Bronchial epithelial cell (primary cell): ENCODE measurements at regions not wholly inside any gene's neighbourhood (a gene's known extent, or its start where the extent isn't known, plus 50 kb on each side); places are given as distances from the start of the nearest gene placed in this dataset.
A peak's percentile ranks its signal among the peaks of the same experiment; 100 is the strongest.

Experiments used
- DNase-seq: peaks from one replicate; pipeline ENCODE4 v3.0.0-alpha.2; 2010; ENCODE audit warnings: low read depth
- FAIRE-seq: peaks from 2 replicates; lab custom pipeline; 2011; peaks lifted over from hg19 to GRCh38; lab: Jason Lieb, UNC
- H3K27me3 ChIP-seq: 2 replicates; pipeline ENCODE4 v1.5.1; 2011; ENCODE audit warnings: low read length; ENCODE audit not compliant: control insufficient read depth, insufficient read depth
- H3K36me3 ChIP-seq: 2 replicates; pipeline ENCODE4 v1.5.1; 2011; ENCODE audit warnings: low read length; ENCODE audit not compliant: control insufficient read depth, insufficient read depth
- H3K4me3 ChIP-seq: 2 replicates; pipeline ENCODE4 v1.5.1; 2011; ENCODE audit warnings: mild to moderate bottlenecking, low read depth, low read length, control low read depth
- TF ChIP-seq, protein P1 (sequence below): IDR thresholded peaks from 2 replicates; pipeline ENCODE4 v1.5.1; 2011; ENCODE audit warnings: mild to moderate bottlenecking, moderate library complexity, low read length, control low read depth, inconsistent platforms; ENCODE audit not compliant: insufficient read depth, severe bottlenecking

DNA sequence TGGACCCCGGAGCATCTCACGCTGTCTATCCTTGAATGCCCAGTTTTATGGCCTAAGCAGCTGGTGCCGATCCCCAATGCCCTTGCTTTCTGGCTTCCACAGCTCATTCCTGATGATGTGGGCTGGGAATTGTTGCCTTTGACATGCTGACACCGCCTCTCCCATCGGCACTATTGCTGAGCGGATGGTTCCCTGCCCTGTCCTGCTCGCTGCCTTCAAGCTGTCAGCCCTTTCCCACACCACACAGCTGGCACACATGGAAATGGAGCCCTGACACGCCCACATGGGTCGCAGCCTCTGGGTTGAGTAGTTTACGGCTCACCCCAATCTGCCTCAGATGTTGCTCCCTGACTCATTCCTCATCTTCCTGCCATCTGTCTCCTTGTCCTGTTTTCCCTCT is 110.2 kb upstream of the SESN3 start:
- H3K4me3 ChIP-seq = no peak overlapping the region
- H3K27me3 ChIP-seq = no peaks in the 10 kb centered on the region
- H3K36me3 ChIP-seq = no peaks in the 10 kb centered on the region
- TF ChIP-seq, protein P1, sequence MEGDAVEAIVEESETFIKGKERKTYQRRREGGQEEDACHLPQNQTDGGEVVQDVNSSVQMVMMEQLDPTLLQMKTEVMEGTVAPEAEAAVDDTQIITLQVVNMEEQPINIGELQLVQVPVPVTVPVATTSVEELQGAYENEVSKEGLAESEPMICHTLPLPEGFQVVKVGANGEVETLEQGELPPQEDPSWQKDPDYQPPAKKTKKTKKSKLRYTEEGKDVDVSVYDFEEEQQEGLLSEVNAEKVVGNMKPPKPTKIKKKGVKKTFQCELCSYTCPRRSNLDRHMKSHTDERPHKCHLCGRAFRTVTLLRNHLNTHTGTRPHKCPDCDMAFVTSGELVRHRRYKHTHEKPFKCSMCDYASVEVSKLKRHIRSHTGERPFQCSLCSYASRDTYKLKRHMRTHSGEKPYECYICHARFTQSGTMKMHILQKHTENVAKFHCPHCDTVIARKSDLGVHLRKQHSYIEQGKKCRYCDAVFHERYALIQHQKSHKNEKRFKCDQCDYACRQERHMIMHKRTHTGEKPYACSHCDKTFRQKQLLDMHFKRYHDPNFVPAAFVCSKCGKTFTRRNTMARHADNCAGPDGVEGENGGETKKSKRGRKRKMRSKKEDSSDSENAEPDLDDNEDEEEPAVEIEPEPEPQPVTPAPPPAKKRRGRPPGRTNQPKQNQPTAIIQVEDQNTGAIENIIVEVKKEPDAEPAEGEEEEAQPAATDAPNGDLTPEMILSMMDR = no peak
- DNase-seq (no peak), FAIRE-seq (no peak)

DNA sequence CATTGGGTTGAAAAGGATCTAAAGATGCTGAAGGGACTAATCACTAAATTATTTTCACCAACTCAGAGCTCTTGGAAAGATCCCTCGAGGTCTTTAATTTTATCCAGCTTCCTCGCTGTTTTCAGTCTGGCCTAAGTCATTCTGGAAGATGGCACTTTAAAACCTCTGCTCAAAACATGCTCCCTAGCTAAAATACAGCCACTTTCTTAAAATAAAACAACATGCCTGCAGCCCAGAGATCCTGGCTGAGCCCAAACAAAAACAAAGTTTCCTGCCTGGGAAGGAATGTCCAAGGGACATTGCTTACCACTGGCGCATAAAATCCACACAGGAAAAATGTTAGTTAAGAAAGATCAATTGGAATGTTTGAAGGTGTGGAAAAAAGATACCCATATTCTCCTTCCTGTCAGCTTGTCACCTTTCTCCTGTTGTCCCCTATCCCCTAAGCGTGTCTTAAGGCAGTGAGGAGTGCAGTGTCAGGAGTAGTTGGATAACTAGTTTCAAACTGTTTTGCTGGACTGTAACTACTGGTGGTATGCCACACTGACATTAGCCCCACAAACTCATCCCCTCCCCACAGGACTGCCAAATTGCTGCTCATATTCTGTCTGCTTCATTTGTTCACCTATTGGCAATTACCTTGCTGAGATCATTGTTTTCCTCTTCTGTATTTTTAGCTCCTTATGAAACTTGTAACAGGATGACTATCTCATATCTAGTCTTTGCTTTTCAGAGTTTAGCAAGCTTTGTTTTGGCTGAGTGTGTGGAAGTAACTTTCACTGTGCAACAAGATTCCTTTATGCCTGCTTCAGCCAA is 108.3 kb upstream of the SESN3 start:
- H3K27me3 ChIP-seq = no peaks in the 10 kb centered on the region
- DNase-seq = peak; percentile 43
- H3K4me3 ChIP-seq = no peak overlapping the region
- TF ChIP-seq, protein P1 = no peak
- H3K36me3 ChIP-seq = no peaks in the 10 kb centered on the region
- no peak for FAIRE-seq

DNA sequence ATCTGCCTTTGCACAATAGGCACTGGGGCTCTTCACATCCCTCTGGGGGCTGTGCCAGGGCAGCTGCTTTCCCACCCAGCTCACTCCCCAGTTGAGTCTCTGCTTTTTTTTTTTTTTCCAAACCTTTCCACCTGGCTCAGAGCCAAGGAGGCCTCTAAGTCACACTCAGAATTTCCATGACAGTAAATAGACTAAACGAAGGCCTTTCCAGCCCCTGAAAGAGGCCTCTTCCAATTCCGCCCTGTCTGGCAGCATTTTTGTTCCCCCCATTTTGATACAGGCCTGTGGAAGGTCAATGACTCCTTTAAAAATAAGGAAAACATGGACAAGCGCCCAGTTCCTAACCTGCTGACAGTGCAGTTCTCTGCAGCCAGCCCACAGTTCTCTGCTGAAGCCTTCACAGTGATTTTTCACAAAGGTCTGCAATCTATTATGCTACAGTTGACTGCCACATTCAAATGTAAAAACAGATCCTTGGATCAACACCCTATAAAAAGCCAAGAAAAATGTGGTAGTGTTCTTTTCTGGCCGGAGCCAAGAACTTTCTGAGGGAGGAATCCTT is 107.5 kb upstream of the SESN3 start:
- TF ChIP-seq, protein P1 = no peak
- Histone ChIP-seq H3K36me3 (no peaks in the 10 kb centered on the region), H3K4me3 (no peak overlapping the region), H3K27me3 (no peaks in the 10 kb centered on the region)
- no peak for FAIRE-seq
- DNase-seq = no peak

DNA sequence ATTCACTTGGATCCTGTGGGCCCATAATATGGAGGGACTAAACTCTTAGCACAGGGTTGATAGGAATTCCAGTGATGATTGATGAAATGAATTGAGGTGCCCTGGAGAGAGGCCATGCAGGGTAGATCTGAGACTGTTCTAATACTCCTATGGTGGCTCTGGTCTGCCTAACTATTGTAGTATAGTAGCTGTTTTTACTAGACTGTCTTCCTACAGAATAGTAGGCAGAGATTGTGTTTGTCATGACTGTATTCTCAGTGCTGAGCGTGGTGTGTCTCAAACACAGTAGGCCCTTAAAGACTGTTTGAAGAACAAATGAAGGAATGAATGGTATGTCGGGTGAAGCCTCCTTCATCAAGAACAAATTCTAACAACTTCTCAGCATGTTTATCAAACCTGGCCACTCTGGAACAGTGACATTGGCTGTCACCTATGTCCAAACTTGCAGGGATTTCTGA is 107.0 kb upstream of the SESN3 start:
- DNase-seq = peak; percentile 45
- H3K27me3 ChIP-seq = no peaks in the 10 kb centered on the region
- TF ChIP-seq, protein P1 = no peak
- H3K36me3 ChIP-seq = no peaks in the 10 kb centered on the region
- no peak overlapping the region for H3K4me3 ChIP-seq
- no peak for FAIRE-seq

DNA sequence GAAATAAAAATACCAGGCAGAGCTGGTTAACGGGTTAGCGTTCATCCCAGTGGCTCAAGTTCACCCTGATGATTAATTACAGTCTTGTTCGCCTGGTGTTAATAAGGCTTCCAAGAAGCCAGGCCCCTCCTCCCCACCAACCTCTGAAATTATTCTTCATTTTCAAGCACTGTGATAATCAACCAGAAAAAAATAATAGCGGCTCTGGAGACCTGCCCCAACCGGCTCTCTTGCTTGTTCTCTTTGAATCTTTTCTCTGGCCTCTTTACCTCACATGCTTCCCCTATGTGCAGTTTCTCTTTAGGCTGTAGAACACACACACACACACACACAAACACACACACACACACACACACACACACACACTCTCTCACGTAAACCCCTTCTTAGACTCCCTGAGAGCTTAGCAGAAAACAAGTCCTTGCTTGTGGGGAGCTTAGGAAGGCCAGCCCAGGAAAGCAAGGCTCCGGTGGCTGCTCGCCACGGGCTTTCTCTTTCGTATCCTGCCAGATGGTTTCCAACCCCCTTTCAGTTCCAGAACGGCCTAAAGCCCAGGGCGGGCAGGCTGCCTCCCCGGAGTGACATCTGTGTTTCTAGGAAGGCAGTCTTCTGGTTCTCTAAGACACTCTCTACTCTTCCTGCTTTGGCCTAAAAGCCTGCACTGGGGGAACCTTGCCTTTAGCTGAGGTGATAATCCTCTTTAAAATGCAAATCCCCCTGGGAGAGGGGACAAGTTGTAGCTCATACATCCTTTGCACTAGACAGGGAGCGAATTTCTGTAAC is 106.4 kb upstream of the SESN3 start:
- FAIRE-seq (no peak), DNase-seq (peak; percentile 85)
- no peak overlapping the region for H3K4me3 ChIP-seq
- no peaks in the 10 kb centered on the region for H3K27me3 ChIP-seq
- TF ChIP-seq, protein P1 = no peak
- no peaks in the 10 kb centered on the region for H3K36me3 ChIP-seq
